Activated T-helper 9 cell treated with anti-CD3 and anti-CD28 coated beads, Interleukin-2, amount 50 U/mL, for 16 hours (primary cell): ENCODE measurements at regions not wholly inside any gene's neighbourhood (a gene's known extent, or its start where the extent isn't known, plus 50 kb on each side); places are given as distances from the start of the nearest gene placed in this dataset.
"Not testable (repeated sequence)": the region's sequence is repeated elsewhere in the genome, so short reads cannot be mapped to it uniquely, and the experiment has no call there.

Experiments
- DNase-seq: peaks from one replicate; pipeline ENCODE4 v3.0.0-alpha.2; 2020; ENCODE audit warnings: low read depth

GRCh38 chr1:234776256-234776875 is 166.4 kb upstream of the IRF2BP2 start:
- no peak for DNase-seq

DNA sequence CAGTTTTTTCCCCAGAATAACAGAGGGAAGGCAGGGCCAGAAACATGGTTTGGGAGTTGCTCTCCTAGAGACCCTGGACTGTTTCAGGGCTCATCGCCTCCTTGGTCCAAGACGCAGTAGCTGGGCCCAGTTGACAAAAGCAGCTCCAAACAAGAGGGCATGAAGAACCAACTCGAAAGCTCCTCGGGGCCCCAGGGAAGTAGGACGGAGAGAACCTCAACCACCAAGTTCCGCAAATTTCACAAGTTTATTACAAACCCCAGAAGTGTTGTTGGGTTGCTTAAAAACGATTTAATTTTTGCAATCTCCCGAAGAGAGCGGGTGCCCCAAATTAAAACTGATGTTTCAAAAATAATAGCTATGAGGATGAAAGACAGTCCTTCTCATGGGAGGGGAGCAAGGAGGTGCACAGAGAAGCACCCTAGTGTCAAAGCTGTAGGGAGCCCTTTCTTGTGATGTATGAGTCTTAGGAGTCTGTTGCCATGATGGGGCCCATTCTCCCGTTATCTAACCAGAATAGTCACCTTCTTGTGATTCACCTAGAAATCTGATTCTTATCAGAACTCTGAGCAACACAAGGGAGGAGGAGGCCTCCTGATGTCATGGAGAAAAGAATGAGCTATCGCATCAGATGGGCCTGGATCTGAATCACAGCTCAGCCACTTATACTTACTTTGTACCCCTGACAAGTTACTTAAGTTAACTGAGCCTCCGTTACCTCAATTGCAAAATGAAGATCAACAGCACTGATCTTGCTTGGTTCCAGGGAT is 165.7 kb upstream of the IRF2BP2 start:
- no peak for DNase-seq

- no peak for DNase-seq
Observed at GRCh38 chr1:234774971-234775370, 165.0 kb upstream of the IRF2BP2 start.

DNA sequence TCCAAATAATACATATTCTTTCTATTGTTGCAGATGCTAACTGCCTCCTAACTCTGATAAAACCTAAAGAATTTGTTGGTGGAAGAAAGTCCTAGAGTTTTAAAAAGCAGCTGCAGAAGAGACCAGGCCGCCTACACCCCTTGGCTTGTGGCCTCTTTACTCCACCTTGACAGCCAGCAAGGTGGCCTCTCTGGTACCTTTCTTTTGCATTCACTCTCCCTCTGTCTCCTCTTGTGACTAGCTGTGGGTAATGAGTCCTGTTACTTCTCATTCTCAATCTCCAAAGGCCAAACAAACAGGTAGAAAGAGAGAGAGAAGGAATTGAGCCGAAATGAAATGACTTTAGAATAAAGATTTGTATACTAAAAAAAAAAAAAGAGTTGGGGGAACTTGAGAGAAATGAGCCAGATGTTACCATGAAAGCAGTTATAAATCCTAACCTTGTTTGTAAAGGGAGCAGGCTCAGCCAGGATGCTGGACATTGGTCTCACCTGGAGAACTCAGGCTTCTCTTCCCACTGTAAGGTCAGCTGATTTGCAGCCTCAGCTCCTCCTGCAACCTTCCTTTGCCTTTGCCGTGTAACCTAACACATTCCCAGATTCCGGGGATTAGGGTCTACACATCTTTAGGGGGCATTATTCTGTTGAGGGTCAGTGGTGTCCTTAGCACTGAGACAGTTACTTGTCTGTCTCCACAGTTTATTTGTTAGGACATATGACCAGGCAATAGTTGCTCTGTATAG is 164.1 kb upstream of the IRF2BP2 start:
- DNase-seq, result no peak

- peak; percentile 79 for DNase-seq
Observed at GRCh38 chr1:234772345-234773147, 162.6 kb upstream of the IRF2BP2 start.

GRCh38 chr1:234771642-234772344 is 161.8 kb upstream of the IRF2BP2 start:
- DNase-seq, result no peak

- no peak for DNase-seq
Observed at GRCh38 chr1:234770924-234771540, 161.1 kb upstream of the IRF2BP2 start.

DNA sequence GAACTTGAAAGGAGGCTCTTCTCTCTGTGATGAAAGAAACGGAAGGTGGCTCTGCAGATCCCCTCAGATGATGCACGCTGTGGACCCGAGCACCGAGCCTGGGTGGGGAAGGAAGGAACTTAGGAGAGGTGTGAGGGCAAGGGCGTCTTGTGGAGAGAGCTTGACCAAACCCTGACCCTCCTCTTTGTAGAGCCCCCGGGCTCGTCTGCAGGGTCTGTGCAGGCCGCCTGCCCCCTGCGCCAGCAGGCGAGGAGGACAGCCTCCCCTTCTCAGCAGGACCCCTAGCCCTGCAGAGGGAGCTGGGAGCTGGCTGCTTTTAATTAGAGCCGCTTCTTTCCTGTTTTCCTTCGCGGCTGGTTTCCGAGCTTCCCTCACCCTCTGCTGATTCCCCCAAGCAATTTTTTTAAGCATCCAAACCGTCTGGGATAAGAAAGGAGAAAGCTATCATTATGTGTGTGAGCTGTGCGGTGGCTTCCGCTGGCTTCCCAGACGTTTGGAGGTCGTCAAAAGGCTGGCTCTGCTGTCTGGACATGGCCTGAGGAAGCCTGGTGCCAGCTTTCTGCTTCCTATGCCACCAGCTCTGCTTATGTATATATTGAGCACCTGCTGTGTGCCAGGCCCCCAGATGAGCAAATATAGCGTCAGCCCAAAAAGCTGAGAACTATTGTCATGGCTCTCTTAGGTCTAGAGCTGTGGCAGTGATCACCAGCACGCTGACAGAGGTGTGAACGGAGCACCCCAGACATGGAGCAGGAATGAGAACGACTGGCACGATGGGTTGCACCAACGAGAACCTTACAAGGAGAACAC is 160.2 kb upstream of the IRF2BP2 start:
- no peak for DNase-seq

- DNase-seq, result no peak
Observed at GRCh38 chr1:234769284-234769985, 159.5 kb upstream of the IRF2BP2 start.

DNA sequence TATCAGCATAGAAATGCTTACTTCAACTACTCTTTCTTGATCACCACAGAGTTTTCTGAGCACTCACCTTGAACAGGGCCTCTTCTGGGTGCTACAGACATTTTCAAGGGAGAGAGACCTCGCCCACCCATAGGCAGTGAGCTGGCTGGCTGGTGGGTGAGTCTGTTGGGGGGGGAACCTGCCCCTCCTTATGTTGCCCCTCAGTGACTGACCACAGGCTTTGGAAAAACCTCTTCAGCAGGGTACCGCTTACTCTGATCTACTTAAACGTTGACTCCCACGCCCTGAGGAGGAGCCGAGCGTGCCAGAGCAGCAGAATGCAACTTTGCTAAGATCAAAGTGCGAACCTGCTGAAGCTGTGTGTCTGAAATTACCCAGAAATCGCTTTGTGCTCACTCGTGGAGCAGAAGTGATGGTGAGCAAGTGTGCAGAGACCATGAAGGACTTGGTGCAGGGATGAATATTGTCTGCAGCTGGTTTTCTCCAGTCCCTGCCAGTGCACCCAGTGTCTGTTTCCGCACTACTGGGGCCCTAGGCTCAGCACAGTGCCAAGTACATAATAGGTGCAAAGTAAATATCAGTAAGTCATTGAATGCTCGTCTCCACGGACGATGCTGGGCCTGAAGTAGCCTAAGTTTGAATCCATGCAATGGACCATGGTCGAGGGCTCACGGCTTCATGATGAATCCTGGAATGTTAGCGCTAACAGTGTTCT is 158.7 kb upstream of the IRF2BP2 start:
- DNase-seq, result no peak

DNA sequence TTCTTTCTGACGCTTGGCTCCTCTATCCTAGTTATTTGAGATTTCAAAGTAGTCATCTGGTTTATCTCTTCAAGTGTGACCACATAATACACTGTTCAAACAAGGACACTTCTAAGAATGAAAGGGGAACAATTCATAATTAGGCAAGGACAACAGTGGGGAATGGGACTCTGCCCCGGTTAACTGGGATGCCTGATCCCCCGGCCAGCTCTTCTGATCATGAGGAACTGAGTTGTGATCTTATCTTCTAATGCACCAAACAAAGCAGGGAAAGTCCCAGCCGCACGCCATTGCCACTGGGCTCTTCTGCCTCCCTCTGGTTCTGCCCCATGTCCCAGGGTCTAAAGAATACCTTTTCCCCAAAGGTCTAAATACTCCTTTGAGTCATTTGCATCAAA is 158.2 kb upstream of the IRF2BP2 start:
- no peak for DNase-seq

- DNase-seq, result no peak
Observed at GRCh38 chr1:234765672-234766071, 155.7 kb upstream of the IRF2BP2 start.

- no peak for DNase-seq
Observed at GRCh38 chr1:234765181-234765580, 155.2 kb upstream of the IRF2BP2 start.

- no peak for DNase-seq
Observed at GRCh38 chr1:234763910-234764309, 153.9 kb upstream of the IRF2BP2 start.

GRCh38 chr1:234763367-234763766 is 153.4 kb upstream of the IRF2BP2 start:
- no peak for DNase-seq

- DNase-seq, result not testable (repeated sequence)
Observed at GRCh38 chr1:234762127-234762526, 152.1 kb upstream of the IRF2BP2 start.

DNA sequence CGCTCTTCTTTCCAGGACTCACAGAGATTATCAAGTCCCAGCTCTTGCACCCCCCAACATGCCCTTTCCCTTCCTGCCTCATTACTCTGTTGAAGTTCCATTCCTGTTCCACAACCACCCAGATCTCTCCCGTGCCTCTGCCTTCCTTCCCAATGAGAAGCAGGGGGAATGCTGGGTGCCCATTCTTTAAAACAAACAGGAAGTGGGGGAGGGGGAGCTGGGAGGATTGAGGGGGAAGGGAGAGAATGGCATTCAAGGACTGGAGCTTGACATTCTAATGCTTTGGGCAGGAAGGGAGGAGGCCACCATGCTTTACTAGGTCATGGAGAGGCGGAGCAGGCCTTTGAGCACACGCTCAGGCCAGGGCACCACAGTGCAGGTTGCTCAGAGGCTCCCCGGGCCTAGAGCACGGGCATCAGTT is 150.3 kb upstream of the IRF2BP2 start:
- no peak for DNase-seq

- no peak for DNase-seq
Observed at GRCh38 chr1:234759888-234760287, 149.9 kb upstream of the IRF2BP2 start.

- DNase-seq, result no peak
Observed at GRCh38 chr1:234758851-234759250, 148.9 kb upstream of the IRF2BP2 start.
